DND-41 (cell line): ENCODE measurements at regions not wholly inside any gene's neighbourhood (a gene's known extent, or its start where the extent isn't known, plus 50 kb on each side); places are given as distances from the start of the nearest gene placed in this dataset.

Experiments
- CTCF ChIP-seq: IDR thresholded peaks from 2 replicates; pipeline ENCODE4 v1.5.1; 2012; ENCODE audit warnings: borderline replicate concordance, low read length, moderate library complexity, mild to moderate bottlenecking; ENCODE audit not compliant: poor library complexity, severe bottlenecking; ENCODE audit errors: extremely low read depth
- EZH2 ChIP-seq: IDR thresholded peaks from 3 replicates; pipeline ENCODE4 v1.6.1; 2012; ENCODE audit warnings: borderline replicate concordance, low read depth, mild to moderate bottlenecking, moderate library complexity, low read length, inconsistent platforms; ENCODE audit not compliant: severe bottlenecking

- TF ChIP-seq CTCF (no peak), EZH2 (no peak)
These were observed 308.7 kb upstream of the N4BP1 start for GRCh38 chr16:48918520-48919258.
